HK-2 (cell line): ENCODE measurements at regions not wholly inside any gene's neighbourhood (a gene's known extent, or its start where the extent isn't known, plus 50 kb on each side); places are given as distances from the start of the nearest gene placed in this dataset.
"Not testable (repeated sequence)": the region's sequence is repeated elsewhere in the genome, so short reads cannot be mapped to it uniquely, and the experiment has no call there.

Experiments
- DNase-seq: peaks from one replicate; pipeline ENCODE4 v3.0.0-alpha.2; 2018; ENCODE audit not compliant: unreplicated experiment

- no peak for DNase-seq
Observed at GRCh38 chr14:105913861-105914260, 387.5 kb downstream of the TMEM121 start.

GRCh38 chr14:105914281-105914680 is 387.9 kb downstream of the TMEM121 start:
- not testable (repeated sequence) for DNase-seq

- no peak for DNase-seq
Observed at GRCh38 chr14:105914738-105915385, 388.5 kb downstream of the TMEM121 start.

GRCh38 chr14:105915546-105915945 is 389.2 kb downstream of the TMEM121 start:
- DNase-seq, result not testable (repeated sequence)

- DNase-seq, result not testable (repeated sequence)
Observed at GRCh38 chr14:105917136-105917932, 391.0 kb downstream of the TMEM121 start.

- DNase-seq, result no peak
Observed at GRCh38 chr14:105917933-105918436, 391.6 kb downstream of the TMEM121 start.

- DNase-seq, result no peak
Observed at GRCh38 chr14:105918496-105919262, 392.3 kb downstream of the TMEM121 start.

- DNase-seq, result no peak
Observed at GRCh38 chr14:105919458-105920150, 393.2 kb downstream of the TMEM121 start.

- not testable (repeated sequence) for DNase-seq
Observed at GRCh38 chr14:105920151-105920700, 393.8 kb downstream of the TMEM121 start.

- not testable (repeated sequence) for DNase-seq
Observed at GRCh38 chr14:105920803-105921755, 394.7 kb downstream of the TMEM121 start.

- DNase-seq, result not testable (repeated sequence)
Observed at GRCh38 chr14:105921781-105922180, 395.4 kb downstream of the TMEM121 start.

GRCh38 chr14:105923520-105924191 is 397.3 kb downstream of the TMEM121 start:
- DNase-seq, result not testable (repeated sequence)

GRCh38 chr14:105924951-105925591 is 398.7 kb downstream of the TMEM121 start:
- no peak for DNase-seq

GRCh38 chr14:105925615-105926372 is 399.4 kb downstream of the TMEM121 start:
- DNase-seq, result no peak

GRCh38 chr14:105926373-105927095 is 400.2 kb downstream of the TMEM121 start:
- DNase-seq, result no peak

GRCh38 chr14:105927096-105928060 is 401.0 kb downstream of the TMEM121 start:
- DNase-seq, result no peak
